OCI-LY1 (cell line): ENCODE measurements at regions not wholly inside any gene's neighbourhood (a gene's known extent, or its start where the extent isn't known, plus 50 kb on each side); places are given as distances from the start of the nearest gene placed in this dataset.

Experiments used
- H2AFZ ChIP-seq: fragments of 200-600 bp; sonication (generic), shearing (Covaris generic); 2 replicates; pipeline ENCODE4 v1.6.0; 2014; ENCODE audit warnings: antibody characterized with exemption, mild to moderate bottlenecking, low read length
- H3F3A ChIP-seq: fragments of 200-600 bp; sonication (generic), shearing (Covaris generic); 2 replicates; pipeline ENCODE4 v1.6.0; 2014; ENCODE audit warnings: mild to moderate bottlenecking, antibody characterized with exemption, low read length, moderate library complexity; ENCODE audit not compliant: insufficient read depth
- H3K27ac ChIP-seq: fragments of 200-600 bp; sonication (generic); 2 replicates; pipeline ENCODE4 v1.5.1; 2014; ENCODE audit warnings: low read length, mixed run types, mild to moderate bottlenecking, low read depth; ENCODE audit not compliant: poor library complexity, severe bottlenecking
- H3K27me3 ChIP-seq: fragments of 200-600 bp; sonication (generic); 2 replicates; pipeline ENCODE4 v1.6.0; 2014; ENCODE audit warnings: antibody characterized with exemption, mild to moderate bottlenecking, low read length, moderate library complexity; ENCODE audit not compliant: insufficient read depth
- H3K36me3 ChIP-seq: fragments of 200-600 bp; sonication (generic); 2 replicates; pipeline ENCODE4 v1.6.1; 2014; ENCODE audit warnings: mild to moderate bottlenecking, antibody characterized with exemption, low read length, moderate library complexity, mixed read lengths; ENCODE audit not compliant: insufficient read depth
- H3K4me1 ChIP-seq: fragments of 200-600 bp; sonication (generic); 2 replicates; pipeline ENCODE4 v1.5.1; 2014; ENCODE audit warnings: mild to moderate bottlenecking, low read length, moderate library complexity; ENCODE audit not compliant: insufficient read depth, severe bottlenecking
- H3K4me2 ChIP-seq: fragments of 200-600 bp; sonication (generic), shearing (Covaris generic); 2 replicates; pipeline ENCODE4 v1.6.1; 2014; ENCODE audit warnings: low read length
- H3K4me3 ChIP-seq: fragments of 200-600 bp; sonication (generic); 2 replicates; pipeline ENCODE4 v1.5.1; 2014; ENCODE audit warnings: low read length, low read depth, mild to moderate bottlenecking, mixed read lengths; ENCODE audit not compliant: poor library complexity, severe bottlenecking
- H3K79me2 ChIP-seq: fragments of 200-600 bp; shearing (Covaris generic); 2 replicates; pipeline ENCODE4 v1.6.1; 2016; ENCODE audit warnings: mixed run types, low read length, mixed read lengths; ENCODE audit not compliant: insufficient read depth
- H3K9ac ChIP-seq: fragments of 200-600 bp; sonication (generic), shearing (Covaris generic); 2 replicates; pipeline ENCODE4 v1.6.1; 2014; ENCODE audit warnings: mild to moderate bottlenecking, low read length, mixed read lengths
- H3K9me2 ChIP-seq: fragments of 200-600 bp; sonication (generic), shearing (Covaris generic); 2 replicates; pipeline ENCODE4 v1.6.1; 2014; ENCODE audit warnings: low read depth, mild to moderate bottlenecking, low read length, mixed read lengths
- H3K9me3 ChIP-seq: fragments of 200-600 bp; shearing (Covaris generic); 2 replicates; pipeline ENCODE4 v1.6.1; 2014; ENCODE audit warnings: low read length, mixed read lengths
- H4K20me1 ChIP-seq: fragments of 200-600 bp; sonication (generic), shearing (Covaris generic); 2 replicates; pipeline ENCODE4 v1.6.0; 2016; ENCODE audit warnings: mild to moderate bottlenecking, low read length; ENCODE audit not compliant: insufficient read depth
- CTCF ChIP-seq: fragments of 200-600 bp; sonication (generic), shearing (Covaris generic); IDR thresholded peaks from 2 replicates; pipeline ENCODE4 v1.5.1; 2017; ENCODE audit warnings: mild to moderate bottlenecking, antibody characterized with exemption, low read length, moderate library complexity, mixed read lengths
- EZH2 ChIP-seq: fragments of 200-600 bp; sonication (generic), shearing (Covaris generic); IDR thresholded peaks from 2 replicates; pipeline ENCODE4 v1.8.0; 2017; ENCODE audit warnings: borderline replicate concordance, mixed run types, mild to moderate bottlenecking, antibody characterized with exemption, low read length, moderate library complexity, mixed read lengths

DNA sequence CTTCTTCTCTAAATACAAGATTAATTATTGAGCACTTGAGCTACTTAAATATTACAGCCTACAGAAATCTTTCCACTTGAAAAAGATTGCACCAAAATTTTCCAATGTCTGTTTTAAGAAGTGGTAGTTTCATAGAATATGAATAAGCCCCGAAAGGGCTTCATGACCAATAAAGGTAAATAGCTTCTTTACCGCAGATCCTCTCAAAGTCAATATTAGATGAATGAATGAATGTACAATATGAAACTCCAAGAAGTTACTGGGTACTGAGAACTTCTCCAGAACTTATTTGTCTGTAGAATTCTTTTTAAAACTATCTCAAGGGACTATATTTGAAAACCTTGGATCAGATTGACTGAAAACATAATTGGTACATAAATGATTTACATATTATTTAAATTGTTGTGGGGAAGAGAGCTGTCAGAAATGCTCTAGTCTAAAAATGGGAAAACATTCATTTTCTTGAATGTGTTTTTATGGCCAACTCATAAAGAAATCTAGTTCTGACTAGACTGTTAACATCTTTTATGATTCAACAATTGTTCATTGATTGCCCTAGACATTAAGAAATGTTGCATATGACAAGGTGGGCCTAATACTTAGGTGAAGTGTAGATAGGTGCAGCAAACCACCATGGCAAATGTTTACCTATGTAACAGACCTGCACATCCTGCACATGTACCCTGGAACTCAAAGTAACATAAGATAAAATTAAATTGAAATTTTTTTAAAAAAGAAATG lies 227.0 kb downstream of the SPRY2 start:
- Histone ChIP-seq H3K9me3 (no peaks in the 10 kb centered on the region), H3K36me3 (no peaks in the 10 kb centered on the region), H3K9ac (no peak overlapping the region), H3K9me2 (no peaks in the 10 kb centered on the region), H3K27ac (no peak overlapping the region), H2AFZ (no peak overlapping the region), H3K4me2 (no peak overlapping the region), H4K20me1 (no peaks in the 10 kb centered on the region), H3K27me3 (no peaks in the 10 kb centered on the region), H3K4me3 (no peak overlapping the region), H3K4me1 (no peaks in the 10 kb centered on the region), H3K79me2 (no peaks in the 10 kb centered on the region), H3F3A (no peaks in the 10 kb centered on the region)
- TF ChIP-seq CTCF (no peak), EZH2 (no peak)

DNA sequence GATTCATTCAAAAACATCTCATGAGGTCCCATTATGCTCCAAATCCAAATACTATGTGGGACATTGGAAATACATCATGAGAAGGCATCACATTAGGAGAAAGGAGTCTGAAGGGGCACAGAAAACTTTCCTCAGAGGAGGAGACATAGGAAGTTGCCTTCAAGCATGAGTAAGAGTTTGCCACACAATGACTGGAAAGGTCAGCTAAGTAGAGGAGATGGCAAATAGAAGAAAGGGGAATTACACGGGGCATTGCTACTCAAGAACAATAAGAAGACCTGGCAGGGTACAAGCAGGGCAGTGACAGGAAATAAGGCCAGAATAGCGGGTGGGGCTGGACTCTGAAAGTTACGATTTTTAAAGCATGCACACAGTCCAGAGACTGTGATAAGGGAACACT lies 231.6 kb downstream of the SPRY2 start:
- no peak for TF ChIP-seq EZH2
- TF ChIP-seq CTCF: no peak
- no peaks in the 10 kb centered on the region for H3K36me3 ChIP-seq
- H2AFZ ChIP-seq: no peak overlapping the region

GRCh38 chr13:80105350-80105749 lies 235.6 kb downstream of the SPRY2 start:
- no peak for TF ChIP-seq EZH2
- no peak for TF ChIP-seq CTCF
- Histone ChIP-seq H3F3A (no peaks in the 10 kb centered on the region), H3K9me3 (no peaks in the 10 kb centered on the region), H3K27me3 (no peaks in the 10 kb centered on the region), H4K20me1 (no peaks in the 10 kb centered on the region), H3K36me3 (no peaks in the 10 kb centered on the region), H3K4me1 (no peaks in the 10 kb centered on the region), H3K79me2 (no peaks in the 10 kb centered on the region), H2AFZ (no peak overlapping the region), H3K4me3 (no peak overlapping the region), H3K4me2 (no peak overlapping the region), H3K9ac (no peak overlapping the region), H3K9me2 (no peaks in the 10 kb centered on the region), H3K27ac (no peak overlapping the region)

More for the DNA sequence above, 231.6 kb downstream of the SPRY2 start:
- no peaks in the 10 kb centered on the region for H3K9me3 ChIP-seq
- H4K20me1 ChIP-seq: no peaks in the 10 kb centered on the region
- H3F3A ChIP-seq: no peaks in the 10 kb centered on the region
- H3K27ac ChIP-seq: no peak overlapping the region
- no peak overlapping the region for H3K4me3 ChIP-seq
- no peak overlapping the region for H3K4me2 ChIP-seq
- no peaks in the 10 kb centered on the region for H3K4me1 ChIP-seq
- H3K79me2 ChIP-seq: no peaks in the 10 kb centered on the region
- H3K9ac ChIP-seq: no peak overlapping the region
- H3K27me3 ChIP-seq: no peaks in the 10 kb centered on the region
- no peaks in the 10 kb centered on the region for H3K9me2 ChIP-seq
